GM21447 (cell line): ENCODE measurements at regions not wholly inside any gene's neighbourhood (a gene's known extent, or its start where the extent isn't known, plus 50 kb on each side); places are given as distances from the start of the nearest gene placed in this dataset.

Experiments
- ATAC-seq: cut with Tn5 transposase; IDR thresholded peaks from one replicate; pipeline ENCODE4 v1.9.1; 2021; ENCODE audit not compliant: unreplicated experiment

GRCh38 chr3:106717178-106717780 lies 660.0 kb upstream of the CCDC54 start:
- no peak for ATAC-seq

- ATAC-seq, result no peak
These were observed 658.2 kb upstream of the CCDC54 start for GRCh38 chr3:106719077-106719476.

GRCh38 chr3:106719583-106719982 lies 657.7 kb upstream of the CCDC54 start:
- no peak for ATAC-seq

GRCh38 chr3:106720510-106720909 lies 656.7 kb upstream of the CCDC54 start:
- ATAC-seq, result no peak

GRCh38 chr3:106725566-106725965 lies 651.7 kb upstream of the CCDC54 start:
- ATAC-seq, result no peak

- no peak for ATAC-seq
These were observed 648.7 kb upstream of the CCDC54 start for GRCh38 chr3:106728315-106729098.

GRCh38 chr3:106729481-106729880 lies 647.8 kb upstream of the CCDC54 start:
- ATAC-seq, result no peak

GRCh38 chr3:106731230-106731629 lies 646.0 kb upstream of the CCDC54 start:
- ATAC-seq, result no peak

GRCh38 chr3:106734712-106735111 lies 642.5 kb upstream of the CCDC54 start:
- no peak for ATAC-seq

- ATAC-seq, result no peak
These were observed 640.0 kb upstream of the CCDC54 start for GRCh38 chr3:106737265-106737664.

- ATAC-seq, result no peak
These were observed 637.1 kb upstream of the CCDC54 start for GRCh38 chr3:106740116-106740515.

- no peak for ATAC-seq
These were observed 631.7 kb upstream of the CCDC54 start for GRCh38 chr3:106745344-106746168.

GRCh38 chr3:106746286-106746685 lies 631.0 kb upstream of the CCDC54 start:
- no peak for ATAC-seq

- no peak for ATAC-seq
These were observed 628.6 kb upstream of the CCDC54 start for GRCh38 chr3:106748472-106749262.

- ATAC-seq, result no peak
These were observed 627.1 kb upstream of the CCDC54 start for GRCh38 chr3:106750092-106750491.

GRCh38 chr3:106755336-106755735 lies 621.9 kb upstream of the CCDC54 start:
- no peak for ATAC-seq

GRCh38 chr3:106756901-106757300 lies 620.3 kb upstream of the CCDC54 start:
- ATAC-seq, result no peak

GRCh38 chr3:106758459-106758858 lies 618.8 kb upstream of the CCDC54 start:
- no peak for ATAC-seq

GRCh38 chr3:106759731-106760130 lies 617.5 kb upstream of the CCDC54 start:
- ATAC-seq, result no peak

- no peak for ATAC-seq
These were observed 611.9 kb upstream of the CCDC54 start for GRCh38 chr3:106765342-106765741.

- ATAC-seq, result no peak
These were observed 608.2 kb upstream of the CCDC54 start for GRCh38 chr3:106768941-106769480.
